ENCODE measurements at regions not wholly inside any gene's neighbourhood (a gene's known extent, or its start where the extent isn't known, plus 50 kb on each side); places are given as distances from the start of the nearest gene placed in this dataset.

- DNase-seq (ENCODE audit: low spot score): no peak
Observed at GRCh38 chr4:129350834-129351721, 255.1 kb downstream of the C4orf33 start.

GRCh38 chr4:129352480-129352879, 256.5 kb downstream of the C4orf33 start:
- no peak for DNase-seq (ENCODE audit: low spot score)

- no peak for DNase-seq (ENCODE audit: low spot score)
Observed at GRCh38 chr4:129353490-129353889, 257.5 kb downstream of the C4orf33 start.

GRCh38 chr4:129355031-129355430, 259.1 kb downstream of the C4orf33 start:
- DNase-seq (ENCODE audit: low spot score): no peak

- no peak for DNase-seq (ENCODE audit: low spot score)
Observed at GRCh38 chr4:129355516-129355915, 259.6 kb downstream of the C4orf33 start.

GRCh38 chr4:129358571-129358970, 262.6 kb downstream of the C4orf33 start:
- no peak for DNase-seq (ENCODE audit: low spot score)

- DNase-seq (ENCODE audit: low spot score): no peak
Observed at GRCh38 chr4:129359461-129359860, 263.5 kb downstream of the C4orf33 start.

GRCh38 chr4:129362691-129363274, 266.8 kb downstream of the C4orf33 start:
- peak; percentile 72 for DNase-seq (ENCODE audit: low spot score)

GRCh38 chr4:129364747-129365452, 268.9 kb downstream of the C4orf33 start:
- DNase-seq (ENCODE audit: low spot score): no peak

- DNase-seq (ENCODE audit: low spot score): no peak
Observed at GRCh38 chr4:129369361-129370010, 273.5 kb downstream of the C4orf33 start.

GRCh38 chr4:129371065-129371464, 275.1 kb downstream of the C4orf33 start:
- no peak for DNase-seq (ENCODE audit: low spot score)

- DNase-seq (ENCODE audit: low spot score): no peak
Observed at GRCh38 chr4:129371926-129372325, 276.0 kb downstream of the C4orf33 start.

- DNase-seq (ENCODE audit: low spot score): no peak
Observed at GRCh38 chr4:129377131-129377845, 281.3 kb downstream of the C4orf33 start.

- no peak for DNase-seq (ENCODE audit: low spot score)
Observed at GRCh38 chr4:129378364-129378763, 282.4 kb downstream of the C4orf33 start.

GRCh38 chr4:129379429-129379828, 283.5 kb downstream of the C4orf33 start:
- DNase-seq (ENCODE audit: low spot score): no peak

- no peak for DNase-seq (ENCODE audit: low spot score)
Observed at GRCh38 chr4:129384974-129385373, 289.0 kb downstream of the C4orf33 start.

GRCh38 chr4:129387666-129388065, 291.7 kb downstream of the C4orf33 start:
- peak; percentile 24 for DNase-seq (ENCODE audit: low spot score)

GRCh38 chr4:129393976-129394375, 298.0 kb downstream of the C4orf33 start:
- no peak for DNase-seq (ENCODE audit: low spot score)

GRCh38 chr4:129394635-129395034, 298.7 kb downstream of the C4orf33 start:
- no peak for DNase-seq (ENCODE audit: low spot score)

GRCh38 chr4:129403848-129404247, 307.9 kb downstream of the C4orf33 start:
- no peak for DNase-seq (ENCODE audit: low spot score)

- DNase-seq (ENCODE audit: low spot score): no peak
Observed at GRCh38 chr4:129410115-129410514, 314.2 kb downstream of the C4orf33 start.

GRCh38 chr4:129415004-129415403, 319.1 kb downstream of the C4orf33 start:
- no peak for DNase-seq (ENCODE audit: low spot score)
